Keratinocyte (primary cell): ENCODE measurements at regions not wholly inside any gene's neighbourhood (a gene's known extent, or its start where the extent isn't known, plus 50 kb on each side); places are given as distances from the start of the nearest gene placed in this dataset.

Experiments
- DNase-seq: peaks from one replicate; pipeline ENCODE4 v3.0.0-alpha.2; 2011; ENCODE audit warnings: low read depth, missing footprints, low spot score
- FAIRE-seq: peaks from 2 replicates; lab custom pipeline; 2011; peaks lifted over from hg19 to GRCh38; lab: Jason Lieb, UNC
- H2AFZ ChIP-seq: 2 replicates; pipeline ENCODE4 v1.6.0; 2012; ENCODE audit warnings: low read length, control low read depth, inconsistent platforms; ENCODE audit not compliant: control insufficient read depth
- H3K27ac ChIP-seq: 2 replicates; pipeline ENCODE4 v1.5.1; 2011; ENCODE audit warnings: low read length; ENCODE audit not compliant: control insufficient read depth, insufficient read depth
- H3K27me3 ChIP-seq: 3 replicates; pipeline ENCODE4 v1.6.0; 2011; ENCODE audit warnings: low read length; ENCODE audit not compliant: control insufficient read depth, insufficient read depth; ENCODE audit errors: extremely low read depth
- H3K36me3 ChIP-seq, 2 experiments: 2 replicates in 1 of 2; 3 replicates in 1 of 2; pipeline ENCODE4 v1.5.1; 2011; ENCODE audit warnings: low read length in 2 of 2, mild to moderate bottlenecking in 1 of 2; ENCODE audit not compliant: control insufficient read depth in 2 of 2, insufficient read depth in 2 of 2; ENCODE audit errors: extremely low read depth in 1 of 2
- H3K4me1 ChIP-seq: 3 replicates; pipeline ENCODE4 v1.5.1; 2011; ENCODE audit warnings: low read length; ENCODE audit not compliant: control insufficient read depth, insufficient read depth; ENCODE audit errors: extremely low read depth
- H3K4me2 ChIP-seq: 3 replicates; pipeline ENCODE4 v1.6.0; 2011; ENCODE audit warnings: low read depth, low read length; ENCODE audit not compliant: control insufficient read depth, insufficient read depth; ENCODE audit errors: extremely low read depth
- H3K4me3 ChIP-seq, 3 experiments: fragments of 200-600 bp in 1 of 3; sonication (generic) in 1 of 3; 2 replicates in 2 of 3; 3 replicates in 1 of 3; pipeline ENCODE4 v1.5.1; 2011 to 2016; ENCODE audit warnings: low read length in 3 of 3, mild to moderate bottlenecking in 3 of 3, control low read depth in 2 of 3, inconsistent platforms in 1 of 3, low read depth in 1 of 3, mixed read lengths in 1 of 3, mixed run types in 1 of 3, moderate library complexity in 1 of 3; ENCODE audit not compliant: control insufficient read depth in 2 of 3, insufficient read depth in 2 of 3; ENCODE audit errors: extremely low read depth in 1 of 3
- H3K79me2 ChIP-seq: 2 replicates; pipeline ENCODE4 v1.6.0; 2012; ENCODE audit warnings: low read length; ENCODE audit not compliant: control insufficient read depth, insufficient read depth
- H3K9ac ChIP-seq: 3 replicates; pipeline ENCODE4 v1.6.0; 2011; ENCODE audit warnings: low read length; ENCODE audit not compliant: control insufficient read depth, insufficient read depth; ENCODE audit errors: extremely low read depth
- H3K9me1 ChIP-seq: 3 replicates; pipeline ENCODE4 v1.6.0; 2011; ENCODE audit warnings: low read length; ENCODE audit not compliant: control insufficient read depth, insufficient read depth; ENCODE audit errors: extremely low read depth
- H3K9me3 ChIP-seq: 2 replicates; pipeline ENCODE4 v1.5.1; 2012; ENCODE audit warnings: low read depth, low read length; ENCODE audit not compliant: control insufficient read depth
- H4K20me1 ChIP-seq: 3 replicates; pipeline ENCODE4 v1.6.0; 2011; ENCODE audit warnings: low read length; ENCODE audit not compliant: control insufficient read depth, insufficient read depth; ENCODE audit errors: extremely low read depth
- CTCF ChIP-seq, 3 experiments: IDR thresholded peaks in 1 of 3; conservative IDR thresholded peaks in 1 of 3; optimal IDR thresholded peaks in 1 of 3; 2 replicates in 2 of 3; 3 replicates in 1 of 3; pipeline versions ENCODE3 to v1.5.1; 2011; ENCODE audit warnings: low read length in 3 of 3, mild to moderate bottlenecking in 3 of 3, moderate library complexity in 2 of 3, control low read depth in 1 of 3, inconsistent platforms in 1 of 3; ENCODE audit not compliant: insufficient read depth in 2 of 3; ENCODE audit errors: extremely low read depth in 1 of 3
- EZH2 ChIP-seq: IDR thresholded peaks from one replicate; pipeline ENCODE4 v1.6.1; 2012; ENCODE audit warnings: inconsistent platforms, mild to moderate bottlenecking, low read length, moderate library complexity
- dilution Hi-C: fragments of 300-500 bp; cut with MboI; formaldehyde crosslinking; loops from one replicate; pipeline ENCODE4 v1.7.0; 2020; ENCODE audit warnings: low sequenced_read_pairs; ENCODE audit not compliant: extremely low pct_ligation_motif_present

- TF ChIP-seq CTCF (optimal IDR thresholded peaks at IDR 0.05 in 1 of 3, IDR thresholded peaks at IDR 0.05 in 1 of 3, conservative IDR thresholded peaks at IDR 0.05 in 1 of 3; ENCODE audit: extremely low read depth in 1 of 3, insufficient read depth in 2 of 3, low read length in 3 of 3) (no peak), EZH2 (no peak)
- no peaks in the 10 kb centered on the region for H3K4me1 ChIP-seq
- FAIRE-seq (no peak), DNase-seq (no peak)
- no peaks in the 10 kb centered on the region for H3K9me3 ChIP-seq
- no peak overlapping the region for H3K4me3 ChIP-seq
- no peak overlapping the region for H2AFZ ChIP-seq
- H3K9me1 ChIP-seq = no peaks in the 10 kb centered on the region
- H3K27ac ChIP-seq = no peak overlapping the region
- H3K36me3 ChIP-seq = no peaks in the 10 kb centered on the region
- no peaks in the 10 kb centered on the region for H3K27me3 ChIP-seq
- no peaks in the 10 kb centered on the region for H3K79me2 ChIP-seq
- H3K4me2 ChIP-seq = no peak overlapping the region
- no peaks in the 10 kb centered on the region for H4K20me1 ChIP-seq
- dilution Hi-C loops = no loop called here
- no peak overlapping the region for H3K9ac ChIP-seq
Observed at GRCh38 chr14:105700622-105701288, 174.4 kb downstream of the TMEM121 start.

- H3K27me3 ChIP-seq = no peaks in the 10 kb centered on the region
- DNase-seq (no peak), FAIRE-seq (no peak)
- no peaks in the 10 kb centered on the region for H4K20me1 ChIP-seq
- H3K4me1 ChIP-seq = no peaks in the 10 kb centered on the region
- dilution Hi-C loops = no loop called here
- no peak overlapping the region for H3K9ac ChIP-seq
- H3K79me2 ChIP-seq = no peaks in the 10 kb centered on the region
- H3K9me3 ChIP-seq = no peaks in the 10 kb centered on the region
- H3K9me1 ChIP-seq = no peaks in the 10 kb centered on the region
- no peak overlapping the region for H3K27ac ChIP-seq
- no peak overlapping the region for H2AFZ ChIP-seq
- no peaks in the 10 kb centered on the region for H3K36me3 ChIP-seq
- no peak overlapping the region for H3K4me3 ChIP-seq
- H3K4me2 ChIP-seq = no peak overlapping the region
- no peak for TF ChIP-seq EZH2
- no peak for TF ChIP-seq CTCF (optimal IDR thresholded peaks at IDR 0.05 in 1 of 3, IDR thresholded peaks at IDR 0.05 in 1 of 3, conservative IDR thresholded peaks at IDR 0.05 in 1 of 3; ENCODE audit: extremely low read depth in 1 of 3, insufficient read depth in 2 of 3, low read length in 3 of 3)
Observed at GRCh38 chr14:105701456-105702274, 175.3 kb downstream of the TMEM121 start.
